SK-N-SH treated with all-trans-retinoic acid at 6 μM for 48 hours (cell line): ENCODE measurements at regions not wholly inside any gene's neighbourhood (a gene's known extent, or its start where the extent isn't known, plus 50 kb on each side); places are given as distances from the start of the nearest gene placed in this dataset.

Source experiments
- ATAC-seq: fragments of 200-7000 bp; cut with Tn5 transposase; 3 replicates; pipeline ENCODE4 v1.9.1; 2020; ENCODE audit warnings: mild to moderate bottlenecking, moderate library complexity
- ARNTL ChIP-seq: fragments of 450-650 bp; formaldehyde crosslinking; IDR thresholded peaks from 2 replicates; pipeline ENCODE4 v1.5.0; 2020; ENCODE audit warnings: low read depth, mild to moderate bottlenecking, moderate library complexity, borderline replicate concordance
- BACH2 ChIP-seq: fragments of 250-450 bp; sonication (Bioruptor Pico); IDR thresholded peaks from 2 replicates; pipeline ENCODE4 v1.9.0; 2021; ENCODE audit warnings: mild to moderate bottlenecking, borderline replicate concordance
- CREB5 ChIP-seq: fragments of 250-450 bp; sonication (Bioruptor Pico); IDR thresholded peaks from 2 replicates; pipeline ENCODE4 v1.5.1; 2020; ENCODE audit warnings: low read depth, mild to moderate bottlenecking, moderate library complexity
- CSDC2 ChIP-seq: fragments of 250-450 bp; sonication (Bioruptor Pico); IDR thresholded peaks from 2 replicates; pipeline ENCODE4 v1.5.0; 2020; ENCODE audit warnings: mild to moderate bottlenecking, moderate library complexity
- CSRNP3 ChIP-seq: fragments of 250-450 bp; sonication (Bioruptor Pico); IDR thresholded peaks from 2 replicates; pipeline ENCODE4 v1.5.1; 2021; ENCODE audit warnings: mild to moderate bottlenecking, moderate library complexity
- ESRRG ChIP-seq: fragments of 250-450 bp; sonication (Bioruptor Pico); IDR thresholded peaks from 2 replicates; pipeline ENCODE4 v1.6.1; 2021; ENCODE audit warnings: mild to moderate bottlenecking
- OSR1 ChIP-seq: fragments of 250-450 bp; sonication (Bioruptor Pico); IDR thresholded peaks from 2 replicates; pipeline ENCODE4 v1.8.0; 2022; ENCODE audit warnings: moderate library complexity, mild to moderate bottlenecking, inconsistent platforms
- PATZ1 ChIP-seq: fragments of 250-450 bp; sonication (Bioruptor Pico); IDR thresholded peaks from 2 replicates; pipeline ENCODE4 v1.8.0; 2020; ENCODE audit warnings: mild to moderate bottlenecking, moderate library complexity, borderline replicate concordance
- POU6F1 ChIP-seq: fragments of 250-450 bp; sonication (Bioruptor Pico); IDR thresholded peaks from 2 replicates; pipeline ENCODE4 v1.8.0; 2021; ENCODE audit warnings: low read depth, mild to moderate bottlenecking, moderate library complexity, borderline replicate concordance
- PPARA ChIP-seq: fragments of 250-450 bp; sonication (Bioruptor Pico); IDR thresholded peaks from 2 replicates; pipeline ENCODE4 v1.5.0; 2020; ENCODE audit warnings: mild to moderate bottlenecking, borderline replicate concordance
- TCF4 ChIP-seq: fragments of 250-450 bp; sonication (Bioruptor Pico); IDR thresholded peaks from 2 replicates; pipeline ENCODE4 v1.8.0; 2021; ENCODE audit warnings: mild to moderate bottlenecking, moderate library complexity, borderline replicate concordance
- TOX ChIP-seq: fragments of 250-450 bp; sonication (Bioruptor Pico); IDR thresholded peaks from 2 replicates; pipeline ENCODE4 v1.8.0; 2021; ENCODE audit warnings: mild to moderate bottlenecking, moderate library complexity, borderline replicate concordance
- ZNF565 ChIP-seq: fragments of 450-650 bp; formaldehyde crosslinking; conservative IDR thresholded peaks from 2 replicates; pipeline ENCODE4 v1.5.0; 2020; ENCODE audit warnings: low read depth, mild to moderate bottlenecking, moderate library complexity
- ZNF8 ChIP-seq: fragments of 450-650 bp; formaldehyde crosslinking; IDR thresholded peaks from 2 replicates; pipeline ENCODE4 v1.5.0; 2020; ENCODE audit warnings: mild to moderate bottlenecking, moderate library complexity
- TF ChIP-seq, protein P1 (sequence below): fragments of 250-450 bp; sonication (Bioruptor Pico); IDR thresholded peaks from 2 replicates; pipeline ENCODE4 v1.5.0; 2020; ENCODE audit warnings: mild to moderate bottlenecking, moderate library complexity

DNA sequence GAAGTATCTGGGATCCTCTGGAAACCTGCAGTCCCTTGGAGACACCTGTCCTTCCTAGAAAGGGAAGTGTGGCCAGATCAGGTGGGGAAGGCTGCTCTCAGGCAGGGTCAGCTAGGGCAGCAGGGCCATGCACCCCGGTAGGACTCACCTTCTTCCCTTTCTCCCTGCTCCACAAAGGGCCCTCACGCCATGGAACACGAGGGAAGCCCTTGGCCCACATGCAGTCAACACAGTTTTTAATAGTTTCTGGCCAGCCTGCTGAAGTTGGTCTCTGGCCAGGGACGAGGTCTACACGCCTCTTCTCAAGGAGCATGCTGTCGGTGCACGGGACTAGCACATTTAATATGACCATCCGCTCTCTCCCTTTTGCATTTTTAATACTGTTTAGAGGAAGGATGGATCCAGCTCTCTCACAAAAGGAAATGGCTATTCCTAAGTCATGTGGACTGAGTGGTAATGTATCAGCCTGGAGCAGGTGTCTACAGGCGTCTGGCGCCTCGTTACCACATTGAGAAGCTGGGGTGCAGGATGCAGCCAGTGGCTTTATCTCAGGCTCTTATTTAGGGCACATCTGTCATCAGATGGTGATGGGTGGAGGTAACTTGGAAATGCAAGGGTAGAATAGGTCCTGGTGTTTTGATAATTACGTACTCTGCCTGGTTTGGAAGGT is 153.9 kb downstream of the KLF13 start (continued):
- TF ChIP-seq, protein P1, sequence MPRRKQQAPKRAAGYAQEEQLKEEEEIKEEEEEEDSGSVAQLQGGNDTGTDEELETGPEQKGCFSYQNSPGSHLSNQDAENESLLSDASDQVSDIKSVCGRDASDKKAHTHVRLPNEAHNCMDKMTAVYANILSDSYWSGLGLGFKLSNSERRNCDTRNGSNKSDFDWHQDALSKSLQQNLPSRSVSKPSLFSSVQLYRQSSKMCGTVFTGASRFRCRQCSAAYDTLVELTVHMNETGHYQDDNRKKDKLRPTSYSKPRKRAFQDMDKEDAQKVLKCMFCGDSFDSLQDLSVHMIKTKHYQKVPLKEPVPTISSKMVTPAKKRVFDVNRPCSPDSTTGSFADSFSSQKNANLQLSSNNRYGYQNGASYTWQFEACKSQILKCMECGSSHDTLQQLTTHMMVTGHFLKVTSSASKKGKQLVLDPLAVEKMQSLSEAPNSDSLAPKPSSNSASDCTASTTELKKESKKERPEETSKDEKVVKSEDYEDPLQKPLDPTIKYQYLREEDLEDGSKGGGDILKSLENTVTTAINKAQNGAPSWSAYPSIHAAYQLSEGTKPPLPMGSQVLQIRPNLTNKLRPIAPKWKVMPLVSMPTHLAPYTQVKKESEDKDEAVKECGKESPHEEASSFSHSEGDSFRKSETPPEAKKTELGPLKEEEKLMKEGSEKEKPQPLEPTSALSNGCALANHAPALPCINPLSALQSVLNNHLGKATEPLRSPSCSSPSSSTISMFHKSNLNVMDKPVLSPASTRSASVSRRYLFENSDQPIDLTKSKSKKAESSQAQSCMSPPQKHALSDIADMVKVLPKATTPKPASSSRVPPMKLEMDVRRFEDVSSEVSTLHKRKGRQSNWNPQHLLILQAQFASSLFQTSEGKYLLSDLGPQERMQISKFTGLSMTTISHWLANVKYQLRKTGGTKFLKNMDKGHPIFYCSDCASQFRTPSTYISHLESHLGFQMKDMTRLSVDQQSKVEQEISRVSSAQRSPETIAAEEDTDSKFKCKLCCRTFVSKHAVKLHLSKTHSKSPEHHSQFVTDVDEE (CRISPR knock-in tag), result no peak
- no peak for TF ChIP-seq PPARA (CRISPR knock-in tag)
- no peak for TF ChIP-seq TCF4 (CRISPR knock-in tag)

GRCh38 chr15:31481142-31481541 is 154.5 kb downstream of the KLF13 start:
- ATAC-seq, result no peak
- no peak for TF ChIP-seq TOX (CRISPR knock-in tag)
- no peak for TF ChIP-seq TCF4 (CRISPR knock-in tag)
- TF ChIP-seq ARNTL (CRISPR knock-in tag), result no peak
- no peak for TF ChIP-seq POU6F1 (CRISPR knock-in tag)
- TF ChIP-seq ESRRG (CRISPR knock-in tag), result no peak
- no peak for TF ChIP-seq CSRNP3 (CRISPR knock-in tag)

DNA sequence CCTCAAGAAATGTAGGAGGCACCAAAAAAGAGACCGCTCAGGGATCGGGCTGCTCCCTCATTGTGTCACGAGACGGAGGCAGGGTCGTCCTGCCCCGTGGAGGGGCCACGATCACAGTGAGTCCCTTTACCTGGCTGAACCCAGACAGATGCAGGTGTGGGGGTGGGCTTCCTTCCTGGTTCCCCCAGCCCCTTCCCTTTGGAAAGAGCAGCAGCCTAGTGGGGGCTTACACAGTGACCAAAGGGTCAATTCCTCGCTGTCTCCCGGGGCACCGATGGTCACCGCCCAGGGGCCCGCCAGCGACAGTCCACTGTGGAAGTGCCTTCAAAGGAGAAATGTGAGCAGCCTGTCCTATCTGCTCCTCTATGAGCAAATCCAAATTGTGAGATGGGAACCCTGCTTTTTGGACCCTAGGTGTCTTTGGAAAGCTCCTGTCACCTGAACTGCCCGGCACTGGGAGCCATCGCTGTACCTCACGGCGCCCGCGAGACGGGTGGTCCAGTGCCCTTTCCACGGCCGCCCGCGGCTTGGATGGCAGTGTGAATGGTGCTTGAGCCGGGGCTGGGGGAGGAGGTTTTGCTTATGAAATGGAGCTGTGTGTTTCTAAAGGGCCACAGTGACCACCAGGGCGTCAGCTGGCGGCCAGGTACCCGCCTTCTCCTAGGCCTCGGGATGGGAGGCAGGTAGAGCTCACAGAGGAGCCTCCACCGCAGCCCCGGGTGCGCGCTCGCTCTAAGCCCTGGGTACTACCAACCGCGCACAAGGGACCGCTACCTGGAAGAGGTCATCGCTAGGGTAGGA is 155.7 kb downstream of the KLF13 start:
- no peak for ATAC-seq
- TF ChIP-seq PATZ1, result no peak
- TF ChIP-seq BACH2 (CRISPR knock-in tag), result no peak
- TF ChIP-seq ZNF8 (CRISPR knock-in tag), result no peak
- no peak for TF ChIP-seq CSDC2 (CRISPR knock-in tag)
- no peak for TF ChIP-seq TOX (CRISPR knock-in tag)
- no peak for TF ChIP-seq ARNTL (CRISPR knock-in tag)
- no peak for TF ChIP-seq TCF4 (CRISPR knock-in tag)
- no peak for TF ChIP-seq ZNF565 (CRISPR knock-in tag)
- TF ChIP-seq, protein P1 (CRISPR knock-in tag), result no peak
- TF ChIP-seq CREB5 (CRISPR knock-in tag), result no peak
- TF ChIP-seq POU6F1 (CRISPR knock-in tag), result no peak
- TF ChIP-seq OSR1 (CRISPR knock-in tag), result no peak
- TF ChIP-seq PPARA (CRISPR knock-in tag), result no peak
